Naive B cell (primary cell): ENCODE measurements at regions not wholly inside any gene's neighbourhood (a gene's known extent, or its start where the extent isn't known, plus 50 kb on each side); places are given as distances from the start of the nearest gene placed in this dataset.

Source experiments
- ATAC-seq, 2 donors: fragments of 150-1000 bp; cut with Tn5 transposase; 2 replicates each; pipeline ENCODE4 v1.10.0; 2021; ENCODE audit warnings: low read depth in 2 of 2, mild to moderate bottlenecking in 2 of 2, moderate library complexity in 2 of 2
- DNase-seq: peaks from one replicate; pipeline ENCODE4 v3.0.0; 2022
- H3K27ac Mint-ChIP-seq, 6 donors: one replicate each; pipeline ENCODE4 v1.8.0; 2020 to 2022; ENCODE audit warnings: mild to moderate bottlenecking in 6 of 6, mixed read lengths in 6 of 6, moderate library complexity in 5 of 6, inconsistent platforms in 2 of 6
- H3K27me3 Mint-ChIP-seq, 3 donors: one replicate each; pipeline ENCODE4 v1.8.0; 2021 to 2022; ENCODE audit warnings: mixed read lengths in 3 of 3, mild to moderate bottlenecking in 1 of 3
- H3K36me3 Mint-ChIP-seq, 2 donors: one replicate each; pipeline ENCODE4 v1.8.0; 2020 to 2022; ENCODE audit warnings: mixed read lengths in 2 of 2, inconsistent platforms in 1 of 2, mild to moderate bottlenecking in 1 of 2
- H3K4me1 Mint-ChIP-seq, 3 donors: one replicate each; pipeline ENCODE4 v1.8.0; 2020 to 2022; ENCODE audit warnings: mixed read lengths in 3 of 3, inconsistent platforms in 1 of 3, mild to moderate bottlenecking in 1 of 3, moderate library complexity in 1 of 3
- H3K4me3 Mint-ChIP-seq, 8 donors: one replicate each; pipeline ENCODE4 v1.8.0; 2020 to 2022; ENCODE audit warnings: mild to moderate bottlenecking in 8 of 8, mixed read lengths in 8 of 8, moderate library complexity in 8 of 8, inconsistent platforms in 2 of 8
- H3K9me3 Mint-ChIP-seq, 7 donors: one replicate each; pipeline ENCODE4 v1.8.0; 2020 to 2022; ENCODE audit warnings: mixed read lengths in 7 of 7, mild to moderate bottlenecking in 5 of 7, inconsistent platforms in 2 of 7, moderate library complexity in 1 of 7

DNA sequence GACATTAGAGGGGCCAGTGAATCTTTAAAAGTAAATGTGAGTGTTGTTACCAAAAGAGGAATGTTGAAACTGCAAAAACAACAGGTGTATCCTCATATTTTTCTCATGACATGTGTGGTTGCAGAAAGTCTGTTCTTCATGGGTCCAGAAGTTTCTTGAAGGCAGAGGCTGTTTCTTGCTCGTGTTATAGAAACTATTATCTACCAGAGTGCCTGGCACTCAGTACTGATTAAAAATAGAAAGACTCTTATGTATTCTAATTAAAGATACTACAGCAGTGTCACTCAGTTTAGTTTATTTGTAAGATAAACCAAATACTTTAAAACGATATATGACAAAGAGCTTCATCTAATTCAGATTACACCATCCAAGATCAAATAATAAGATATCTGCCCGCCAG, 1864.2 kb upstream of the WWC1 start:
- ATAC-seq, result no peak

DNA sequence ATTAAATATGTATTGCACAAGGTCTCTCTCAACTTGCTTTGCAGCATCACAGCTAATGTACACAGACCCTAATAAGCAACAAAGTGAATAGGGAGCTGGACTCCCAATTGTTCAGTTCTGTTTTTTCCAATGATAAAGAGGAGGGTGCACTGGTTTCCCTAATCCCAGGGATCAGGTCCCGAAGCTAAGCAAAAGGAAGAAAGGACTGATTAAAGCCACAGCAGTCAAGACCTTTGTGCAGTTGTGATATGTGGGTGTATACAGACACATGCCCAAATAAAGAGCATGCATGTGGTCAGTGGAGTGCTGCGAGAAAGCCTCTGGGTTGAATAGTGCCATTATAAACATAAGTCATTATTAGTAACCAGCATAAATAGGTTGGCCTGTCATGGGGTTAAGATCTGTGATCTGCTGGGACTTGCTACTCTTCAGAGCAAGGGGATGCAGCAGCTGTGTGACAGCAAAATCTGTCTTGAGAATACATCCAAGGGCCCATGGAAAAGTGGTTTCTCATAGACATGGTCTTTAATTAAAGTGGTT, 1863.1 kb upstream of the WWC1 start:
- Mint-ChIP-seq H3K4me1 (no peaks in the 10 kb centered on the region), H3K9me3 (peaks cover 0 to 24% (median 12%) of the 10 kb centered on the region in 7 donors), H3K36me3 (no peaks in the 10 kb centered on the region), H3K27me3 (no peaks in the 10 kb centered on the region), H3K4me3 (no peak overlapping the region), H3K27ac (no peak overlapping the region)
- DNase-seq, result no peak
- ATAC-seq, result no peak

More for the DNA sequence above, 1864.2 kb upstream of the WWC1 start:
- no peaks in the 10 kb centered on the region for H3K27me3 Mint-ChIP-seq
- H3K4me3 Mint-ChIP-seq, result no peak overlapping the region
- no peaks in the 10 kb centered on the region for H3K4me1 Mint-ChIP-seq
- H3K27ac Mint-ChIP-seq, result no peak overlapping the region
- no peak for DNase-seq
- H3K9me3 Mint-ChIP-seq, result peaks cover 0 to 24% (median 9%) of the 10 kb centered on the region in 7 donors
- no peaks in the 10 kb centered on the region for H3K36me3 Mint-ChIP-seq

DNA sequence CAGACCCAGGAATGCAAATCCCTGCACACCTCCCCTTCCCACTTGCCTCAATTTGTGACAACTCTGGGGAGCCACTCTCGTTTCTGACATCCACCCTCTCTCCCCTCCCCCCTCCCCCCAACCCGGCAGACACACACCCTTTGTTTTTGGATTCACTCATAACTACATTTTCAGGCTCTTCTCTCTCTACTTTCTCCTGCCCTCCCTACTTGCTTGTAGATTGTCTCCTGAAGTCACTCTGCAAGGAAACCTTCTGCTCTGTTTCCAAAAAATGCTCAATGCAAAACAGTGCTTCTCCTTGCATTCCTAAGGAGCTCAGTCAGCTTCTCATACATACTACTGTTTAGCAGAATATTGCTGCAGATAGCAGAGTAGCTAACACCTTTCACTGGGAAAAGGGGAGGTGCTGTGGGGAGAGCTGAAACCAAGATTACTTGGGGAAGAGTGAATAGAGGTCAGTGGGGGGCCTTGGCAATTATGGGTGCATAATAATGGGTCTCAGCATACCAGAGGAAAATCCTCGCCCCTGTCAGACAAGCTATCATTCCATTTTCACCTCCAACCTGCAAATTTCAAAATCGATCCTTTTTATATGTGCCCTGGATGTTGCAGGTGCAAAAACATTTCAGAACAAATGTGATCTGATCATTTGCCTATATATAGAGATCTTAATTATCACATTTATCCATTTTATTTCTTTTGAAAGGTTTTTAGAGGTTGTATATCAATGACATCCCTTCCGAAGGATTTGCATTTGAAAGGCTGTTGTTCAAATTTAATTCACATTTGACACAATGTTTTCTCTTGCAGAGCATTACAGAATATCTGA, 1860.7 kb upstream of the WWC1 start:
- H3K27ac Mint-ChIP-seq, result no peak overlapping the region
- H3K36me3 Mint-ChIP-seq, result no peaks in the 10 kb centered on the region
- peaks cover 0 to 22% (median 8%) of the 10 kb centered on the region in 7 donors for H3K9me3 Mint-ChIP-seq
- H3K4me1 Mint-ChIP-seq, result no peaks in the 10 kb centered on the region
- no peak overlapping the region for H3K4me3 Mint-ChIP-seq
- no peaks in the 10 kb centered on the region for H3K27me3 Mint-ChIP-seq
- DNase-seq, result no peak
- no peak for ATAC-seq

DNA sequence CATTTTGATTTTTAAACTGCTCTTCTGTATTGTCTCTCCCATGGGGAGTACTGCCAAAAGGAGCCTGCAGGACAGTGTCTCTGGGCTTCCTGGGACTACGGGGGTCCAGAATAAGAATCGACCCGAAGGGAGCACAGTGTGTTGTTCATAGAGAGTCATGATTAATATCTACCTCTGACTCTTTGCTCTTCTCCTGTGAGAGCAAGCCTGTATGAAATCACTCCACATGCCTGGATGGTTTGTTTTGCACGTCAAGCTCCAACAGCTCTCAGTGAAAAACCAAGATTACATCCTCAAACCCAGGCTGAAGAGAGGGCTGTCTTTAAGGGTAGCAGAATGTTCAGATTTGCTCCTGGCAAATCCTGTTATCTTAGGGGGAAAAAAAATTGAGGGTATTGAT, 1860.0 kb upstream of the WWC1 start:
- Mint-ChIP-seq H3K27me3 (no peaks in the 10 kb centered on the region), H3K4me3 (peak overlapping the region in 1 of 8 donors; percentile 44), H3K27ac (peak overlapping the region in 2 of 6 donors; percentile 45 to 53), H3K9me3 (peaks cover 0 to 22% (median 7%) of the 10 kb centered on the region in 7 donors), H3K4me1 (no peaks in the 10 kb centered on the region), H3K36me3 (no peaks in the 10 kb centered on the region)
- ATAC-seq (no peak), DNase-seq (no peak)

DNA sequence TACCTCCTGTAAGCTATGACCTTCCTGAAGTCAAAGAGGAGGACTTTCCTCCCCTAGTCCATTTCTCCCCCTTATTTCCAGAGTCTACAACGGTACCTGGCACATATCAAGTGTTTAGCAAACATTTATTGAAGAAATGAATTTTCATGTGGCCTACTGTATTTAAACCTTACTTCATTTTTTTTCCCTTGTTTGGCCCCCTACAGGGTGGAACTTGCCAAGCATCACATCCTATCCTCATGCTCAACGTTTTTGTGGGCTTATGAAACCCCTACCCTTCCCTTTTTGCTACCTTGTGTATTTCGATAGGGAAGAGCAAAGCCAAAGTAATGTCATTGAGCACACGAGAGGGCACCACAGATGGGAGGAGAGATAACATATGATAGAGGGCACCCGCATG, 1857.8 kb upstream of the WWC1 start:
- no peaks in the 10 kb centered on the region for H3K27me3 Mint-ChIP-seq
- ATAC-seq (no peak), DNase-seq (no peak)
- no peak overlapping the region for H3K4me3 Mint-ChIP-seq
- no peak overlapping the region for H3K27ac Mint-ChIP-seq
- H3K9me3 Mint-ChIP-seq, result peaks cover 0 to 18% (median 6%) of the 10 kb centered on the region in 7 donors
- H3K4me1 Mint-ChIP-seq, result no peaks in the 10 kb centered on the region
- H3K36me3 Mint-ChIP-seq, result no peaks in the 10 kb centered on the region

GRCh38 chr5:166436872-166437271, 1854.6 kb upstream of the WWC1 start:
- DNase-seq (no peak), ATAC-seq (no peak)
- H3K27ac Mint-ChIP-seq, result no peak overlapping the region
- no peaks in the 10 kb centered on the region for H3K27me3 Mint-ChIP-seq
- H3K36me3 Mint-ChIP-seq, result no peaks in the 10 kb centered on the region
- H3K4me3 Mint-ChIP-seq, result no peak overlapping the region
- peaks cover 0 to 8% (median 5%) of the 10 kb centered on the region in 7 donors for H3K9me3 Mint-ChIP-seq
- no peaks in the 10 kb centered on the region for H3K4me1 Mint-ChIP-seq

- Mint-ChIP-seq H3K4me1 (no peaks in the 10 kb centered on the region), H3K27me3 (no peaks in the 10 kb centered on the region), H3K9me3 (peaks cover 0 to 18% (median 6%) of the 10 kb centered on the region in 7 donors), H3K4me3 (no peak overlapping the region), H3K36me3 (no peaks in the 10 kb centered on the region), H3K27ac (no peak overlapping the region)
- ATAC-seq (no peak), DNase-seq (no peak)
Observed at GRCh38 chr5:166486348-166486747, 1805.1 kb upstream of the WWC1 start.

DNA sequence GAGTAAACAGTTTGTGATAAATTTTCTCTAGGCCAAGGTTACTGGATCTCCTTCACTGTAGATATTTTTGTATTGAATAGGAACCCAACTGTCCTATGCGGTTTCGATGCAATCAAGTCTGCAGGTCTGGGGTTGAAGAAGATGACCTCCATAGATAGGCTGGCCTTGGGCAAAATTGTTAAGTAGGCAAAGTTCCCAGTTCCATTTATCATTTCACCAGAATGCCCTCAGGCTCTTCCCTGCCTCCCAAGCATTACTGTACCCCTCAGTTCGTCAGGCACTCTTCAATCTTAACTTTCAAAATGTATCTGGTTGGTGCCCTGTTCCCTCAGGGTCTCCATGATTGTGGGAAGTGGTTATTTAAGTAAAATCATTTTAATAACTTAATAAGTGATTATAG, 1802.9 kb upstream of the WWC1 start:
- Mint-ChIP-seq H3K4me1 (no peaks in the 10 kb centered on the region), H3K36me3 (no peaks in the 10 kb centered on the region), H3K27me3 (no peaks in the 10 kb centered on the region), H3K4me3 (no peak overlapping the region), H3K9me3 (peaks cover 0 to 18% (median 4%) of the 10 kb centered on the region in 7 donors), H3K27ac (no peak overlapping the region)
- ATAC-seq, result no peak
- no peak for DNase-seq

DNA sequence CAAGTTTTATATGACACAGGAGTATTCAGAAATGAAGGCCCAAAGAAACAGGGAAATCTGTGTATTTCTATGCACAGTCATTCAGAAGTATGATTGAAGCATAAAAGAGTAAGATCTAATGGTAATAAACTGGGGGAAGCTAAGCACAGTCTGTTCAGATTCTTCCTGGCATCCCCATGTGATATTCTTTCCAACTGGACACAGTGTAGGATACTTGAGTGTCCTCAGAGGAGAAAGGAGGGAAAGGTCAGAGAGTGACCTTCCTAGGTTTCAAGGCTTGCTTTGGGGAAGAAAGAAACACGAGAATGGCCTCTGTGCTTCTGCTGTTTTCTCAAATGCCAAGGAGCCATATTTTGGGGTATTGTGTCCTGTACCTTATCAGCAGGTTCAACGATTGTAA, 1798.4 kb upstream of the WWC1 start:
- Mint-ChIP-seq H3K4me3 (no peak overlapping the region), H3K36me3 (no peaks in the 10 kb centered on the region), H3K4me1 (no peaks in the 10 kb centered on the region), H3K9me3 (peaks cover 0 to 7% (median 4%) of the 10 kb centered on the region in 7 donors), H3K27me3 (no peaks in the 10 kb centered on the region), H3K27ac (no peak overlapping the region)
- ATAC-seq (no peak), DNase-seq (no peak)

- Mint-ChIP-seq H3K27me3 (no peaks in the 10 kb centered on the region), H3K27ac (no peak overlapping the region), H3K9me3 (peaks cover 0 to 6% (median 3%) of the 10 kb centered on the region in 7 donors), H3K4me3 (no peak overlapping the region), H3K4me1 (no peaks in the 10 kb centered on the region), H3K36me3 (no peaks in the 10 kb centered on the region)
- DNase-seq (no peak), ATAC-seq (no peak)
Observed at GRCh38 chr5:166493612-166494011, 1797.8 kb upstream of the WWC1 start.

DNA sequence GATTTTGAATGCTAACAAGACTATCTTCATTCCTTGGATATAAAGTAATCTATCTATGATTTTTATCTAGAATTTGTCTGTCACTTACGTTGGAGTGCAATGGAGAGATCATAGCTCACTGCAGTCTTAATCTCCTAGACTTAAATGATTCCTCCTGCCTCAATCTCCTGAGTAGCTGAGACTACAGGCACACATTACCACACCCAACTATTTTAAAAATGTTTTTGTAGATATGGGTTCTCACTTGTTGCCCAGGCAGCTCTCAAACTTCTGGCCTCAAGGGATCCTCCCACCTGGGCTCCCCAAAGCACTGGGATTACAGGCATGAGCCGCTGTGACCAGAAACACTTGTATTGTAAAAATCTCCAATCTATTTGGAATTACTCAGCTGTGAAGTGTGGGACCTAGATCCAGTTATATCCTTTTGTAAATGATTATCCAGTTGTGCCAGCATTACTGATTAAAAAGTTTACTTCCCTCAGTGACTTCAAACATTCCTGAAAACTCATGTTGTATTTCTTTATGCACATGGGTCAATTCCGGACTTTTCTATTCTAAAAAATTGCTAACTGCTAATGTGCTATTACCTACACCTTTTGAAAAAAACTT, 1793.8 kb upstream of the WWC1 start:
- Mint-ChIP-seq H3K27me3 (no peaks in the 10 kb centered on the region), H3K4me3 (no peak overlapping the region), H3K9me3 (peaks cover 0 to 4% (median 3%) of the 10 kb centered on the region in 7 donors), H3K36me3 (no peaks in the 10 kb centered on the region), H3K27ac (no peak overlapping the region), H3K4me1 (no peaks in the 10 kb centered on the region)
- no peak for DNase-seq
- ATAC-seq, result no peak

DNA sequence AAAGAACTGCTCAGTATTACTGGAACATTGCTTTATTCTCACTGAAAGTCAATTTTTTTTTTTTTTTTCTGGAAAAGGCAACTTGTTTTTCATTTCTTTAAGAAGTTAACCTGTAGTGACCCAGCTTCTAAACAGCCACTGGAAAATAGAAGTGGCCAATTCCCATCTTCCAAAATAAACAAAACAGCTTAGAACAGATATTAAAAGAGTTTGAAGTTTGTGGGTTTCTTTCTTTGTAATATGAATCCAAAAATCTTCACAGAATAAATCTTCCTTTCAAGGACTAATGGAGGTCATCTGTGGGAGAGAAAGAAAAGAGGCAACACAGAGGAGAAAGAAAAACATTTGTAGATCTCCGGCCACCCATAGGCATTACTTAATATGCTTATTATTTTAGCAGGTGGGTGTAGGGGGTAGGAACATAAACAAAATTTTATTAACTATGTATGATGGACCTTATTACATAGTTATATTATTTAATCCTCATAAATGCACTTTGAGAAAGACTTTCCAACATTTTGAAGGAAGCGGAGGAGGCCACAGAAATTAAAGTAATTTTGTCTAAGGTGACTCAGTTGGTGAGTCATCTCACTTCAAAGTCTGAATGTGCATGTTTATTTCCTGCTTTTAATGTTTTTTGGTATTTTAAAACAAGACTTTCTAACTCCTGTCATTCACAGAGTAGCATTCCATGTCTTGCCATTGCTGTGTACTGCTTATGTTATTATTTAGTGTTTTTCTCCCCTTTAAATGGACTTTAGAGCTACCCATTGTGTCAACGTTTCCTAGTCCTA, 1791.8 kb upstream of the WWC1 start:
- Mint-ChIP-seq H3K36me3 (no peaks in the 10 kb centered on the region), H3K4me3 (no peak overlapping the region), H3K27ac (no peak overlapping the region), H3K4me1 (no peaks in the 10 kb centered on the region), H3K9me3 (peaks cover 0 to 5% (median 3%) of the 10 kb centered on the region in 7 donors), H3K27me3 (no peaks in the 10 kb centered on the region)
- ATAC-seq (no peak), DNase-seq (no peak)

GRCh38 chr5:166503506-166503905, 1787.9 kb upstream of the WWC1 start:
- no peaks in the 10 kb centered on the region for H3K36me3 Mint-ChIP-seq
- no peak for ATAC-seq

More at GRCh38 chr5:166503506-166503905, 1787.9 kb upstream of the WWC1 start:
- Mint-ChIP-seq H3K9me3 (peaks cover 0 to 9% (median 3%) of the 10 kb centered on the region in 7 donors), H3K4me3 (no peak overlapping the region), H3K27ac (no peak overlapping the region), H3K27me3 (no peaks in the 10 kb centered on the region), H3K4me1 (no peaks in the 10 kb centered on the region)
- DNase-seq, result no peak
